NCI-H345 (cell line): ENCODE measurements at regions not wholly inside any gene's neighbourhood (a gene's known extent, or its start where the extent isn't known, plus 50 kb on each side); places are given as distances from the start of the nearest gene placed in this dataset.
"Not testable (repeated sequence)": the region's sequence is repeated elsewhere in the genome, so short reads cannot be mapped to it uniquely, and the experiment has no call there.

Experiments used
- DNase-seq: peaks from one replicate; lab custom pipeline; 2025; lab: John Stamatoyannopoulos, UW

DNA sequence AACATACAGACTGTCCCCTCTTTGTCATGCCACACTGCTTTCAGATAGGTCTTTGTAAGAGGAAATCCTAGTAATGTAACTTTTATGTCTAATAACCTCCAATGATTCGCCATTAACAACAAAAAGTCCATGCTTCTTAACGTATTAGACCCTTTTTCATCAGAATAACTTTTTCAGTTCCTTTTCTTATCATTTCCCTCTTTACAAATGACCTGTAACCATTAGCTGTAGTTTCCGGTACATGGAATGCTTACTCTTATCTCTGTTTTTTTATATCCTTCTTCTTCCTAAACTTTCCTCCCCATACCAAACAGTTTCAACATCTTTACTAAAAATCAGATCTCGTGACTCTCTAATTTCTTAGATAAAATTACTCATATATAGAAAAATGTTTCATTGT lies 268.9 kb upstream of the TYRP1 start:
- DNase-seq = no peak

DNA sequence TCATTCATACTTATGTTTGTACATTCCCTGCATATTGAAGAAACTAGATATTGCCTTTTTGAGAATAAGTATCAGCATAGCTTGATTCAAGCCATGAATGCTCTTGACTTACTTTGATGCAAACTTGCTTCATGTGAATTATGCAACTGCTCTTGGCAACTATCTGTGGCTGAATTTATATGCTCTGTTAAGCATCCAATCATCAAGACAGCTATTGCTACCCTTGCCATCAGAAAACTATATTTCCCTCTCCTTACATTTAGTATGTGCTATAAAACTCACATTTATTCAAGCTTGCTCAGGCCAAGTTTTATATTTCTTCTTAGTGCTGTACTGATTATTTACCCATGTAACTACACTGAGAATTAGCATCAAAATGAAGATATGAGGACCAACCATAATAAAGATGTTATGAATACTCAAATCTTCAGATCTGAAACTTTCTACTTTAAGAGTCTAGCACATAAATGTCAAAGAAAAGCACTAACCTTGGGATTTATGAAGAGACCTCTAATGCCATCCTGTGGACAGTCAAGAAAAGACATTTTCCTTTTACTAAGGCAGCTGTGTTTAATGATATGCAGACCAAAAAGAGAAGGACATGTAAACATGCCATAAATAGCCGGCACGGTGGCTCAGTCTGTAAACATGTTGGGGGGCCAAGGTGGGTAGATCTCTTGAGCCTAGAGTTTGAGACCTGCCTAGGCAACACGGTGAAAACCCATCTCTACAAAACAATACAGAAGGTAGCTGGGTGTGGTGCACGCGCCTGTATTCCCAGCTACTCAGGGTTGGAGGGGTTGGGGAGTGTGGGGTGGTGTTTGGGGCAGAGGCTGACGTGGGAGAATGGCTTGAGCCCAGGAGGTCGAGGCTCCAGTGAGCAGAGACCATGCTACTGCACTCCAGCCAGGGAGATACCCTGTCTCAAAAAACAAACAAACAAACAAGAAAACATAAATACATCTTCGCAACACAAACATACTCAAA lies 267.0 kb upstream of the TYRP1 start:
- peak; percentile 2 for DNase-seq

DNA sequence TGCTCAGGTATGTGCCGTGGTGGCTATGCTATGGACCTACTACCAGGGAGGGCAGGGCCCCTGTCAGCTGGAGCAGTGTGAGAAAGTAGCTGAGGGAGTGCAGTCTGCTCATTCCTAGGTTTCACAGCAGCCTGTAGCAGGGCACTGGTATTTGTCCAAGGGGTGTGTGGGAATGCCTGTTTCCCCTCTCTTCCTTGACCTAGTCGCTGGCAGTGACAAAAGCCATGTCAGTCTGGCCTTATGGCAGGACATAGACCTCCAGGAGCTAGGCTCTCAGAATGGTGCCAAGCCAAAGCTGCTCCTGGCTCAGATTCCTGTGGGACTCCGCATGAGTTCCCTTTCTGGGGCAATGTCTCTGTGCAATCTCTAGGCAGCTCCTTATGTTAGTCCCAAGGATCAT lies 253.9 kb upstream of the TYRP1 start:
- DNase-seq = no peak

DNA sequence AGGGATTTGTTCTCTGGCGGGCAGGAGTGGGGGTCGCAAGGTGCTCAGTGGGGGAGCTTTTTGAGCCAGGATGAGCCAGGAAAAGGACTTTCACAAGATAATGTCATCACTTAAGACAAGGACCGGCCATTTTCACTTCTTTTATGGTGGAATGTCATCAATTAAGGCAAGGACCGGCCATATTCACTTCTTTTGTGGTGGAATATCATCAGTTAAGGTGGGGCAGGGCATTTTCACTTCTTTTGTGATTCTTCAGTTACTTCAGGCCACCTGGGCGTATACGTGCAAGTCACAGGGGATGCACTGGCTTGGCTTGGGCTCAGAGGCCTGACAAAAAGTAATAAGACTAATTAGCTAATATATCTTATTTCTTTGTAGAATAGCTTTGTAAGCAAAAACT lies 252.1 kb upstream of the TYRP1 start:
- DNase-seq = not testable (repeated sequence)

DNA sequence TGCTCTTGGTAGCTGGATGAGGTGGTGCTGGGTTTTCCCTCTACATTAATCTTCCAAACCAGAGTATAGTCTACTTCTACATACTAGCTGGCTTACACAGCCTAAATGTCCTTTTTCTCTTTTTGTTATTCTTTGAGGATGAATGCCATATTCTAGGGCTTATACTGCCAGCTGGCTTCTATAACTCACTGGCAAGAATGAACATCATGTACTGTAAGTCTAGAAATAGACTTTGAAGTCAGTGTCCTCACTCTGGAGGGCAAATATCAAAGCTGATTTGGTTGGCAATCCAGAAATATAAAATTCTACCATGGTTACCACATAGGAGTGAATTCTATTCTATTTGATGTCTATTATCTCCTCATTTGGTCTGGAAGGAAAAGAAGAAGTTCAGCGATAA lies 251.7 kb upstream of the TYRP1 start:
- no peak for DNase-seq

DNA sequence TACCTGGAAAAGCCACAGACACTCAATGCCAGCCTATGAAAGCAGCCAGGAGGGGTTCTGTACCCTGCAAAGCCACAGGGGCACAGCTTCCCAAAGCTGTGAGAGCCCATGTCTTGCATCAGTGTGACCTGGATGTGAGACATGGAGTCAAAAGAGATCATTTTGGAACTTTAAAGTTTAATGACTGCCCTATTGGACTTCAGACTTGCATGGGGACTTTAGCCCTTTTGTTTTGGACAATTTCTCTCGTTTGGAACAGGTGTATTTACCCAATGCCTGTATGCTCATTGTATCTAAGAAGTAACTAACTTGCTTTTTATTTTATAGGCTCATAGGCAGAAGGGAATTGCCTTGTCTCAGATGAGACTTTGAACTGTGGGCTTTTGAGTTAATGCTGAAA lies 244.9 kb upstream of the TYRP1 start:
- no peak for DNase-seq

DNA sequence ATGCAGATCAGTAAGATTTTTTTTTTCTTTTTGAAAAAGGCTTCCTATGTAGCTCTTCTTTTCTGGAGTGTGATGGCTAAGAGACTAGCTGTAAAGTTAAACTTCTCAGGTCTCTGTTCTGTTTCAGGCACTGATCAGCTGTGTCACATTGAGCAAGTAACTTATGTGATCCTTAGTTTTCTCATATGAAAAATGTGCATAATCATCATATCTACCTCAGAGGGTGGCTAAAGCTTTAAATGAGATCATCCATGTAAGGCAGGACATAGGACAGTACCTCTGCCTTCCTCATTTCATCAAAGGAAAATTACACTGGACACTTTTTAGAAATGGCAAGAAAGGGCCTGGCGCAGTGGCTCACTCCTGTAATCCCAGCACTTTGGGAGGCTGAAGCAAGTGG lies 235.9 kb upstream of the TYRP1 start:
- no peak for DNase-seq

DNA sequence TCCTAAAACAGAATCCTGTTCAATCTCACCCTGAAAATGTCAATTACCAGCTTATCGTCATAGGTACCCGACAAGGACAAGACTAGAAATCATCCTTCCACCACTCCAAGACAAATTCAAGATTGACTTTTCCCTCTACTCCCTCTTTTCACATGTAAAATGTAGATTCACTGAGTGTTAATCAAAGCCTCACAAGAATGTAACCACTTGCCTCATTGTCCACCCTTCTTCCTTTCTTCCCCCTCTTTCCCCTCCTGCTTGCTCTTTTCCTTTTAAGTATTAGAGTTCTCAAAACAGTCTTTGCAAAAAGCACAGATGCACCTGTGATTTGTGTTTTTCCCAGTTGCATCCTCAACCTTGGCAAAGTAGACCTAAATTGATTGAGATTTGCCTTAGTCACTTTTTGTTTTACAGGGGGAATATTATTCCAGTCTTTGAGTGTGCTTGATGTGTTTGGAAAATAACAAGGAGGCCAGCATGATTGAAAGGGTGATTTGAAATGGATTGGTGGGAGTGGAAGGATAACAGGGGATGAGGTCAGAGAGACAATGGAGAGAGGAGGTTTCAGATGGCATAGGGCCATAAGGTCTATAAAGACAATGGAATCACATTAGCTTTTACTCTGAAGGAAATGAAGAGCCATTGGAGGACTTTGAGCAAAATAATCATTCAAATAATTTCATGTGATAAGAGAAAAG lies 231.3 kb upstream of the TYRP1 start:
- DNase-seq = no peak

DNA sequence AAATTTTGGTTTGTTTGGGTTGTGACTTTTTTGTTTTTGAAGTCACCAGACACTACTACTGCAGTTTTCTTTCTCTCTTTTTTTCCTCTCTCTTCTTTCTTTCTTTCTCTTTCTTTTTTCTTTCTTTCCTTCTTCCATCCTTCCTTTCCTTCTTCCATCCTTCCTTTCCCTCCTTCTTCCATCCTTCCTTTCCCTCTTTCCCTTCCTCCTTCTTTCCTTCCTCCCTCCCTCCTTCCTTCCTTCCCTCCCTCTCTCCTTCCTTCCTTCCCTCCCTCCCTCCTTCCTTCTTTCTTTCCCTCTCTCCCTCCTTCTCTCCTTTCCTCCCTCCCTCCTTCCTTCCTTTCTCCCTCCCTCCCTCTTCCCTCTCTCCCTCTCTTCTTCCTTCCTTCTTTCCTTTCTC lies 230.3 kb upstream of the TYRP1 start:
- no peak for DNase-seq

DNA sequence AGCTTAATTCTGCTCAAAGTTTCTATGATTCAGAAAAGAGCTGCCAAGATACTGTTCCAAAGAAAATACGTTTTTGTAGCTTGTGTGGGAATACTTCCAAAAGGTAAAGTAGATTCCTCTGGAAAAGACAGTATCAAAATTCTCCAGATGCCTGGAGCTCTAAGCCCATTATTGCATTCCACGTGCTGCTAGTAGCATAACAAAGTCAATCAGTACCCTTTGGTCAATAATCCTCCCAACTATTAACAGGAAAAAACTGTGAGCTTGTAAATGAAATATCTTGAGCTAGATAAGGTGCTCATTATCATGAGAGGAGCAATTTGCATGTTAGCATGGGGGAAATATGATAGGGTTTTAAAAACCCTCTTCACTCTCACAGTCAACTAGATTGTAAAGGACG lies 229.5 kb upstream of the TYRP1 start:
- DNase-seq = no peak

DNA sequence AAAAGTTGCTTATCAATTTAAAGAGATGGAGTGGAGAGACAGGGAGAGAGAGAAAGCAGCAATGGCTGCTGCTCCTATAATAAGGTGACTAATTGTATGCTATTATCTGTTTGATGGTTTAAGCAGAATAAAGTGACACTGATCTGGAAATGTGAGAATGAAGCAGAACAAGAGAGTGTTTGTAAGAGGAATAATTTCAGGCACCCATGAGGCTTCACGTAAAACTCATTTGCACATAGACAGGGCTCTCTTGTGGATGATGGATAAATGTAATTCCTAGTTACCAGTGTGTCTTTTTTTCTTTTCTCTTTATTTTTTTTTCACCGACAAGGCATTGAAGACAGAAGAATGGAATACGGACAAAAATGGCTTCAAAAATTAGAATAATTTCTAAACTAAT lies 228.8 kb upstream of the TYRP1 start:
- DNase-seq = no peak

DNA sequence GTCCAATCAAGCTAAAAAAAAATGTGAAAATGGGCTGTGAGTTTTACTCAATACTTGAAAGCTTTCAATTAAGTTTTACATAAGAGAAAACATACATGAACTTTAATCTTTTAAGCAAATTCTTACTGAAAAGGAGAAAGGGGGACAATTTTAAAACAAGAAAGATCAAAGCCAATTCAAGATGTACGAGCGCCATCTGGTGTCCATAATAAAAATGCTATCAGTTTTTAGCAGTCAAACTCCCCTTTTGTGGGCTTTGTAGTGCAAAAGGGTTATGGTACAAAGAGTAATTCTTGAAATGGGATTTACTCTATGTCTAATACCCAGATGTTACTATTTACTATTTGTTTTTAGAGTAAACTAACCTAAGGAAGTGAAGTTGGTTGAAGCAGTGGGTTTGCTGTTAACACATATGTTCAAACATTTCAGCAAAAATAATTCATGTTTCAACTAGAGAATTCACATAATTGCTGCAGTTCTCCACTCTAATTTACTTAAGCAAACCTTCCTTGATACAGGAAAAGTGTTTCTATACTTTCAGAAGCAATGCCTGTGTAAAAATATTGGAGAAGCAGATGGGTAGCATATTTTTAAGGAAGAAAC lies 228.2 kb upstream of the TYRP1 start:
- DNase-seq = peak; percentile 19

DNA sequence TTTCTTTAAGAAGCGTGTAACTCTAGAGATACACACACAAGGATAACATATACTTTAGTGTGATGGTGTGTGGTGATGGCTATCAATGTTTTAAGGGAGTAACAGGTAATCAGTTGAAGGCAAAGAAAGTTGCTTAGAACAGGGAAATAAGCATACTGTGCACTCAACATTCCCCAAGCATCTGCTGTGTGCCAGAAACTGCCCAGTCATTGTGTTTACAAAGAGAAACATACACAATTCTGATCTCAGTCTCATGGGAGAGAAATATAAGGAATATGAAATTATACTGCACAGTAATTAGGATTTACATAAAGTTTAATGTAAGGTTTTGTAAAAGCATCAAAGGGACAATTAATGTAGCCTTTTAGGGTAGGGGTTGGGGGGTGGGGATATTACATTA lies 224.1 kb upstream of the TYRP1 start:
- DNase-seq = no peak

DNA sequence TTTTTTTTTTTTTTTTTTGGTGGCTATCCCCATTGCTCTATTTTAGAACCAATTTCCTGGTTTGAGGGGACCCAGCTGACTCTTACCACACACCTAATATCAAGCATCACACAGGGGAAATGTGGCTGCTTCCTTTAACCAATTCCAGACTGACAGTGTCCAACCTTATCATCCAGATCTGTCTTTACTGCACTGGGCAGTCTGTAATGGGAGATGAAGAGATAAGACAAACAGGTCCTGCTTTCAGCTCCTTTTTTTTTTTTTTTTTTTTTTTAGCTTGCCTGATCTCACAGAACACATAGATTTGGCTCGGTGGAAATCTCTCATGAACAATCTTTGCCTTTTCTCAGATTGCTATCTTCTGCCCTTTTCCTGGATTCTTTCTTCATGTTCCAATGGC lies 198.8 kb upstream of the TYRP1 start:
- no peak for DNase-seq

DNA sequence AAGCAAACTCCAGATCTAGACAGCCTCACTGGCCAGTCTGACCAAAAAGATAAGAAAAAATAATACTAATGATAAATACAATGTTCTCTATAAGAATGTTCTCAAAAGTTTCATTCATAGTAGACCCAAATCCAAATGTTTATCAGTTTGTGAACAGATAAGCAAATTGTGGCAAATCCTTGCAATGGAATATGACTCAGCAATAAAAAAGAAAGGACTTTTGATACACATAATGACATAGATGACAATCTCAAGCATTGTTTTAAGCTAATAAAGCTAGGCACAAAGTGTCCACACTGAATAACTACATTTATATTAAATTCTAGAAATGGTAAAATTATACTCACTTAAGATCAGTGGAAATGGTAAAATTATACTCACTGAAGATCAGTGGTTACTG lies 195.4 kb upstream of the TYRP1 start:
- no peak for DNase-seq

DNA sequence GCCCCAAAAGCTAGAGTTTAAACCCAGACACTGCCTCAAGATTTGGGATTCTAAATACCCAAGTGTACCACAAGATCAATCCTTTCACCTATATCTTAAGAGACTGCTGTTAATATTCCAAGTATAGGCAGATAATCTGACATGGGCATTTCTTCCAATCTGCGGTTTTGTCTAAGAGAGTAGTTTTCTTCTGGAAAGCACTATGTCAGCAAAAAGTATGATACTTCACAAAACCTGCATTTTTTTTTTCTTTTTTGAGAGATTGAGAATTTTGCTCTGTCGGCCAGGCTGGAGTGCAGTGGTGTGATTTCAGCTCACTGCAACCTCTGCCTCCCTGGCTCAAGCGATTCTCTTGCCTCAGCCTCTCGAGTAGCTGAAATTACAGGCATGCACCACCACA lies 190.7 kb upstream of the TYRP1 start:
- DNase-seq = no peak

DNA sequence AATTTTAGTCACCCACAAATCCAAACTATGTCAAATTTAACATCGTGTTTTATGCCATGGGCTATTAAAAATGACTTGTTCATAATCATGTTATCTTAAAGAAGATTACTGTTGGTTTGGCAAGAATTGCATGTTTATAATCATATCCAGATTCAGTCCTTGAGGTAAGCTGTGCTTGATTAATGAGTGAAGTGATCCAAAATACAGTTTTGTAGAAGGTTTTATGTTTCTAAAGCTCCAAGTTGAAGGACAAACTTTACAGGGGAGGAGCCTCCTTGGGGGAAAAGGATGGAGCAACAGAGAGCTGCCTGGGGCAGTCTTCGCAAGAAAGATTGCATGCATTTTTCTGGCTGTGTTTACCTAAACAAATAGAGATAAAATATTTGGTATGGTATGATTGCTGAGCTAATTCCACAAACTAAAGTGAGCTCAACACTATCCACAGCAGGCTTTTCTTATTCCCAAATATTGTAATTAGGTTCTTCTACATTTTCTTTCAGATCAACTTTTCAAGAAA lies 189.5 kb upstream of the TYRP1 start:
- DNase-seq = no peak

DNA sequence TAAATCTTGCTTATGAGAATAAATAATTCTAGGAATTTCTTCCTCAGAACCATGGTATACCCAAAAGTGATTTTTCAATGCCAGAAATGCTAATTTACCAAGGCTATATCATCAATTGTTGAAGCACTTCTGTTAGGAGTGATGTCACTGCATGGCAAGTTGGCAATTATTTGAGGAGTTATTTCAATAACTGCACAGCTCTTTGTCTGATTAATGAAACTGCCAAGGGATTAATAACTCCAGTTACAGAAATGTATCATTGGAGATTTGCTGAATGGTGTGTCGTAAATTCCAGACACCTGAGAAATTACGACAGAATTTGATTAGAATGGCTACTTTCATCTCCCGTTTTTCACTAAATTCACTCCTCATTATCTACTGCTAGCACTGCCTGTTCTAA lies 182.6 kb upstream of the TYRP1 start:
- no peak for DNase-seq

DNA sequence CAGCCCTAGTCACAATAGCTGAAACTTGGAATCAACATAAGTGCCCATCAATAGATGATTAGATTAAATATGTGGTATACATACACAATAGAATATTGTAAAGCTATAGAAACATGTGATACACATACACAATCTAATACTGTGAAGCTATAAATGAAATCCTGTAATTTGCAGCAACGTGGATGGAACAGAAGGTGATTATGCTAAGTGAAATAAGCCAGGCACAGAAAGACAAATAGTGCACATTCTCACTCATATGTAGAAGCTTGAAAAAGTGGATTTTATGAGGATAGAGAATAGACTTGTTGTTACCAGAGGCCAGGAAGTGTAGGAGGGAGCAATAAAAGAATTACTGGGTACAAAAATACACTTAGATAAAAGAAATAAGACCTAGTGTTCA lies 181.5 kb upstream of the TYRP1 start:
- DNase-seq = no peak

DNA sequence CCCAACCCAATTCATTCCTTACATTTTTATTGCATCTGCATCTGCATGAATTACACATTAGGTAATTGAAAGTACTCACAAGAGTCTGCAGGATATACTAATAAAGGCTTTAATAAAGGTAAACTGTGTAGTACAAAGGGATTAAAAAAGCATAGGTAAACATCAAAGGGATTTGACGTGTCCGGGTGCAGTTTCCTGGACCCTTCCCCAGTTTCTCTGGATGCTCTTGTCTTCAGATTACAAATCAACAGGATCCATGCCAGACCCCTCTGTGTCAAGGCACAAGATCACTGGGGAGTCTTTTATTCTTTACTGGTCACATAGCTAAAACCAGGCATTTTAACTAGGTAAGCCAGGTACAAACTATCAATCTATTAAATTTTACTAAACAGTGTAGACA lies 177.2 kb upstream of the TYRP1 start:
- DNase-seq = no peak

DNA sequence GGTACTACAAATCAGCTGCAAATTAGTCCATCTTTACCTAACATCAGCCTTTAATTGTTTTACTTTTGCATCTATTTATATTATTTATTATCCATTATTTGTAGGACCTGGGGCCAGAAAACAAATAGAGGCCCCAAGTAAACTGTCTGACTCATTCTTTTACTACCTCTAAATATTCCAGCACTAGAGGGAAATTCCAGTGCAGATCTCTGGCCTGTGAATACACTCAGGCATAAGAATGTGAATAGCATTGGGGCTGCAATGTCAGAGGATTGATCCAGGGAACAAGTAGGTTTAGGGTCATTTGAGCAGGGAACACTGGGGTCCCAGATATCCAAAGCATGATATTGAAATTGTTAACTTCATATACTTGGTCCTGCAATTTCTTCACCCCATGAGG lies 176.6 kb upstream of the TYRP1 start:
- DNase-seq = no peak

DNA sequence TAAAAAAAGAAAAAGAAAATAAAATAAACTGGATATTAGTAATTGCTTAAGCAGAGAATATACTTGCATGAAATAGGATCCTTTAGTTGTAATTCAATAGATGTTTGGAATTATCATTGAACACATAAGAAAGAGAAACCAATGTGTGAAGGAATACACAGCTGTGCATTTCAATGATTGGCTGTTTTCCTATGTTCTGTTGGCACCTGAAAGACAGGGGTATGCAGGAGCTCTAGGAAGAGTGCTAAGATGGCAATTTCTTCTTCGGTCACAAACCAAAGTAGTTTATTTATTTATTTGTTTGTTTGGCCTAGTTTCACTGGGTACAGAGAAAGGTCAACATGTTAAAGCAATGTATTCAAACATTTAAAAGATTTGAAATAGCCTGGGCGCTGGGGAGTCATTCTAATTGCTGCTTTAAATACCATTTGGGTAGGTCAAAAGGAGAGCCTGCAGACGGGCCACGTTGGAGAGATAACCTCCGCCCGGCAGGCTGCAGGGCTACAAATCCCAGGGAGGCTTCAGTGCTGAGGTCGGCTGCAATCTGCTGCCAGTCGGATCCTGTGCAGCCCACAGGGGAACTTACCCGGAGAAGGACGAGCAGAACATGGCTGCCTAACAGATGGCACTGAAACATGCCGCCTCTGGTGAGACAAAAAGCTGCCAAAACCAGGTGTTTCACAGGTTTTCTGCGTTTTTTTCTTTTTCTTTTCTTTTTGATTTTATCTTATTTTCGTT lies 154.2 kb upstream of the TYRP1 start:
- no peak for DNase-seq
